Thyroid gland (tissue), 4 donors: ENCODE measurements at regions not wholly inside any gene's neighbourhood (a gene's known extent, or its start where the extent isn't known, plus 50 kb on each side); places are given as distances from the start of the nearest gene placed in this dataset.

Experiments
- POLR2A ChIP-seq, 2 donors: fragments of 450-650 bp; IDR thresholded peaks; one replicate each; pipeline ENCODE4 v1.6.1; 2017; ENCODE audit warnings: antibody characterized with exemption in 2 of 2, mild to moderate bottlenecking in 2 of 2, moderate library complexity in 1 of 2
- TF ChIP-seq, protein P1 (sequence below), 6 experiments: fragments of 200-600 bp in 3 of 6; fragments of 450-650 bp in 3 of 6; sonication (generic) in 3 of 6; IDR thresholded peaks; one replicate each; pipeline ENCODE4 v1.5.1; 2016 to 2019; ENCODE audit warnings: antibody characterized with exemption in 6 of 6, mild to moderate bottlenecking in 2 of 6, inconsistent platforms in 1 of 6, moderate library complexity in 1 of 6

DNA sequence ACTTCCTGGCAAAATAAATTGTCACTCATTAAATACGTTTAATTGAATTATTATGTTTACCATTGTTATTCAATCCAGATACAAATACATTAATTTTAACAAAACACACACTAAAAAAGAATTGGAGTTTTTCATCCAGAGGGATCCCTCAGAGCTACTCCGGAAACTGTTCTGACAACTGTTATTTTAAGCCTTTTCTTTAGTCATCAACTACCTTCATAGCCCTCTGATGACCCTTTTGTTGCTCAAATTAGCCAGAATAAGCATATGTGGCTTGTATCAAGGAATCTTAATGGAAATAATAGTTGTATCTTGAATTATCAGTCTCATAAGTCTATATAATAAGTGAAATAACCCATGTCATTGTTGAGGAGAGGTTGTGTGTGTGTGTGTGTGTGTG is 405.4 kb upstream of the FAT3 start:
- TF ChIP-seq, protein P1, sequence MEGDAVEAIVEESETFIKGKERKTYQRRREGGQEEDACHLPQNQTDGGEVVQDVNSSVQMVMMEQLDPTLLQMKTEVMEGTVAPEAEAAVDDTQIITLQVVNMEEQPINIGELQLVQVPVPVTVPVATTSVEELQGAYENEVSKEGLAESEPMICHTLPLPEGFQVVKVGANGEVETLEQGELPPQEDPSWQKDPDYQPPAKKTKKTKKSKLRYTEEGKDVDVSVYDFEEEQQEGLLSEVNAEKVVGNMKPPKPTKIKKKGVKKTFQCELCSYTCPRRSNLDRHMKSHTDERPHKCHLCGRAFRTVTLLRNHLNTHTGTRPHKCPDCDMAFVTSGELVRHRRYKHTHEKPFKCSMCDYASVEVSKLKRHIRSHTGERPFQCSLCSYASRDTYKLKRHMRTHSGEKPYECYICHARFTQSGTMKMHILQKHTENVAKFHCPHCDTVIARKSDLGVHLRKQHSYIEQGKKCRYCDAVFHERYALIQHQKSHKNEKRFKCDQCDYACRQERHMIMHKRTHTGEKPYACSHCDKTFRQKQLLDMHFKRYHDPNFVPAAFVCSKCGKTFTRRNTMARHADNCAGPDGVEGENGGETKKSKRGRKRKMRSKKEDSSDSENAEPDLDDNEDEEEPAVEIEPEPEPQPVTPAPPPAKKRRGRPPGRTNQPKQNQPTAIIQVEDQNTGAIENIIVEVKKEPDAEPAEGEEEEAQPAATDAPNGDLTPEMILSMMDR (IDR thresholded peaks at IDR 0.05) = no peak
- no peak for TF ChIP-seq POLR2A (IDR thresholded peaks at IDR 0.05)
